SU-DHL-6 (cell line): ENCODE measurements at regions not wholly inside any gene's neighbourhood (a gene's known extent, or its start where the extent isn't known, plus 50 kb on each side); places are given as distances from the start of the nearest gene placed in this dataset.

Source experiments
- H2AFZ ChIP-seq: fragments of 200-600 bp; sonication (generic); 2 replicates; pipeline ENCODE4 v1.6.1; 2014; ENCODE audit warnings: low read depth, mild to moderate bottlenecking, moderate library complexity, mixed read lengths, antibody characterized with exemption, low read length; ENCODE audit not compliant: severe bottlenecking
- H3F3A ChIP-seq: fragments of 200-600 bp; shearing (Covaris generic); 2 replicates; pipeline ENCODE4 v1.6.0; 2016; ENCODE audit warnings: antibody characterized with exemption, mild to moderate bottlenecking; ENCODE audit not compliant: insufficient read depth
- H3K27ac ChIP-seq: fragments of 200-600 bp; sonication (generic); 2 replicates; pipeline ENCODE4 v1.5.1; 2016; ENCODE audit warnings: low read depth, mild to moderate bottlenecking, low read length, moderate library complexity, mixed read lengths
- H3K27me3 ChIP-seq: fragments of 200-600 bp; sonication (generic), shearing (Covaris generic); 2 replicates; pipeline ENCODE4 v1.6.0; 2014; ENCODE audit warnings: mild to moderate bottlenecking, low read length
- H3K36me3 ChIP-seq: fragments of 200-600 bp; sonication (generic); 2 replicates; pipeline ENCODE4 v1.6.1; 2014; ENCODE audit warnings: mild to moderate bottlenecking, low read length, mixed read lengths
- H3K4me2 ChIP-seq: fragments of 300-600, 200-600 bp; shearing (Covaris generic), sonication (generic); 2 replicates; pipeline ENCODE4 v1.6.0; 2014; ENCODE audit warnings: low read length, low read depth, mild to moderate bottlenecking; ENCODE audit not compliant: poor library complexity, severe bottlenecking
- H3K4me3 ChIP-seq: fragments of 200-600 bp; sonication (generic); 2 replicates; pipeline ENCODE4 v1.5.1; 2014; ENCODE audit warnings: antibody characterized with exemption, low read length, mild to moderate bottlenecking, mixed read lengths; ENCODE audit not compliant: insufficient read depth, poor library complexity, severe bottlenecking
- H3K79me2 ChIP-seq: fragments of 200-600 bp; sonication (generic); 2 replicates; pipeline ENCODE4 v1.6.1; 2014; ENCODE audit warnings: mild to moderate bottlenecking, low read length, moderate library complexity; ENCODE audit not compliant: insufficient read depth
- H3K9ac ChIP-seq: fragments of 200-600 bp; sonication (generic); 2 replicates; pipeline ENCODE4 v1.7.0; 2014; ENCODE audit warnings: mild to moderate bottlenecking, low read length
- H3K9me2 ChIP-seq: fragments of 200-600 bp; sonication (generic); replicated peaks from 2 replicates; pipeline ENCODE4 v1.6.1; 2014; ENCODE audit warnings: low read length; ENCODE audit not compliant: insufficient read depth
- H3K9me3 ChIP-seq: fragments of 200-600 bp; sonication (generic); 2 replicates; pipeline ENCODE4 v1.6.1; 2014; ENCODE audit warnings: low read length, mixed read lengths; ENCODE audit not compliant: insufficient read depth
- H4K20me1 ChIP-seq: fragments of 200-600 bp; sonication (generic); 2 replicates; pipeline ENCODE4 v1.6.1; 2014; ENCODE audit warnings: low read depth, mild to moderate bottlenecking, antibody characterized with exemption, low read length, moderate library complexity, mixed read lengths
- CTCF ChIP-seq: fragments of 200-600 bp; sonication (generic); IDR thresholded peaks from one replicate; pipeline ENCODE4 v1.5.1; 2017; ENCODE audit warnings: antibody characterized with exemption, mild to moderate bottlenecking, low read length, moderate library complexity; ENCODE audit not compliant: insufficient read depth, poor library complexity, severe bottlenecking
- EZH2phosphoT487 ChIP-seq: fragments of 200-600 bp; sonication (generic), shearing (Covaris generic); conservative IDR thresholded peaks from 2 replicates; pipeline ENCODE4 v1.6.1; 2018; ENCODE audit warnings: mild to moderate bottlenecking, antibody characterized with exemption, low read length, moderate library complexity, mixed read lengths

GRCh38 chr17:15154618-15155017 lies 110.5 kb downstream of the PMP22 start:
- TF ChIP-seq EZH2phosphoT487 (no peak), CTCF (no peak)
- Histone ChIP-seq H4K20me1 (no peaks in the 10 kb centered on the region), H3K36me3 (no peaks in the 10 kb centered on the region), H3K4me2 (no peak overlapping the region), H3K27me3 (no peaks in the 10 kb centered on the region), H3K4me3 (no peak overlapping the region), H3K9me3 (no peaks in the 10 kb centered on the region), H3K27ac (no peak overlapping the region), H3K79me2 (no peaks in the 10 kb centered on the region), H3K9me2 (no peaks in the 10 kb centered on the region), H3F3A (no peaks in the 10 kb centered on the region), H3K9ac (no peak overlapping the region), H2AFZ (no peak overlapping the region)

- H3K9me3 ChIP-seq = no peaks in the 10 kb centered on the region
- no peaks in the 10 kb centered on the region for H3K9me2 ChIP-seq
- H3K36me3 ChIP-seq = no peaks in the 10 kb centered on the region
- no peak overlapping the region for H3K4me3 ChIP-seq
- H3K27ac ChIP-seq = no peak overlapping the region
- no peak overlapping the region for H2AFZ ChIP-seq
- H3K9ac ChIP-seq = no peak overlapping the region
- TF ChIP-seq EZH2phosphoT487 (no peak), CTCF (no peak)
- H3K4me2 ChIP-seq = no peak overlapping the region
- no peaks in the 10 kb centered on the region for H3K79me2 ChIP-seq
- H4K20me1 ChIP-seq = no peaks in the 10 kb centered on the region
- H3F3A ChIP-seq = no peaks in the 10 kb centered on the region
- no peaks in the 10 kb centered on the region for H3K27me3 ChIP-seq
These were observed 119.5 kb downstream of the PMP22 start for GRCh38 chr17:15145621-15146020.

- Histone ChIP-seq H3K4me2 (no peak overlapping the region), H3F3A (no peaks in the 10 kb centered on the region), H3K9ac (no peak overlapping the region), H3K9me2 (no peaks in the 10 kb centered on the region), H3K27me3 (no peaks in the 10 kb centered on the region), H2AFZ (no peak overlapping the region), H3K79me2 (no peaks in the 10 kb centered on the region), H3K36me3 (no peaks in the 10 kb centered on the region), H3K9me3 (0 out of 2 replicates have a peak, but pooled peaks cover 3% of the 10 kb centered on the region), H3K27ac (no peak overlapping the region), H4K20me1 (no peaks in the 10 kb centered on the region), H3K4me3 (no peak overlapping the region)
- TF ChIP-seq EZH2phosphoT487 (no peak), CTCF (no peak)
These were observed 121.6 kb downstream of the PMP22 start for GRCh38 chr17:15143524-15143923.
